Umbilical cord (tissue), 1 donor: ENCODE measurements at regions not wholly inside any gene's neighbourhood (a gene's known extent, or its start where the extent isn't known, plus 50 kb on each side); places are given as distances from the start of the nearest gene placed in this dataset.
A peak's percentile ranks its signal among the peaks of the same experiment; 100 is the strongest.

Experiments
- DNase-seq: peaks from one replicate; pipeline ENCODE4 v3.0.0-alpha.2; 2015; ENCODE audit warnings: low spot score

DNA sequence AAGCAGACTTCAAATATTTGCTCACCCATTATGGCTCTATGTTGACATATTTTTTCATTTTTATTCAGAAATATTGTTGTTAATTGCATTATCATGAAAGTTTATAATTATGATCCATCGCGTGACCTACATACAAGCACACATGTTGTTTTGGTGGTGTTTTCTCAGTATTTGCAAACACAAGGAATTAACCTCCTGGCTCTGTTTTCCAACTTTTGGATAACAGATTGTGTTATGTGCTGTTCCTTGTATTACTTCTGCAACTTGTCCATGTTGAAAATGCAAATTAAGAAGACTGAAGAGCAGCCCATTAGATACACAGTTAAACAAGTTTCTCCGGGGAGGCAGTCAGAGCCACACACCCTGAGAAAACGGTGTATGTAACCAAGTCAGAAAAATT is 201.2 kb downstream of the SEC23A start:
- DNase-seq, result no peak

DNA sequence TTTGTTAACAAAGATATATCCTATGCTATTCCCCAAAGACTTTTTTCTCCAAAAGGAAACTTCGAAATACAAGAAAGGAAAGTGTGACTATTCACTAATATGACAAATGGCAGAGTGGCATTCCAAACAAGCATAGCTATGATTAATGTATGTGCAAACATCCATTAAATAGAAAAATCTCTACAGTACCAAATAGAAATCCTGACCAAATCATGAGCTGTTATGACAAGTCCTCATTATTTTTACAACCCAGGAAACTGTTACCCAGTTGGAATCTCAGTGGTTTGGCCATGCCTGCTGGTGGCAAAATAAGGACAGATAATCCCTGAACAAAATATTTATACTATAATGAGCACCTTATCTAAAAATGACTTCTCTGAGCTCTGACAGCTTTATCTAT is 202.1 kb downstream of the SEC23A start:
- no peak for DNase-seq

DNA sequence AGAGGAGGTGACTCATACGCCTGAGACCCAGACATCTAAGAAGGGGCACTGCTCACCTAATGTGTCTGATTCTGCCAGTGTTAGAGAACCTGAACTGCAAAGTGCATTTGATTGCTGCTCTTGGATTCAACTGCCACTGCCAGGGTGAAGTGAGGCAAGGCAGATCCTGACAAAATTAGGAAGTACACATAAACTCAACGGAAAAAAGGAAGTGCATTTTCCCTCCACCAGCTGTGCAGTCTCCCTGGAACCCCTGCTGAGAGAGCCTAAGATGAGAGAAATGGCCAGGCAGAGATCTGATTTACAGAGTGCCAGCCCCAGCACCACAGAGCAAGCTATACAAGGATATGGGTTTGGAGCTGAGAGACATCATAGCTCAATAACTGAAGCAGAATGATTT is 215.3 kb downstream of the SEC23A start:
- DNase-seq, result no peak

DNA sequence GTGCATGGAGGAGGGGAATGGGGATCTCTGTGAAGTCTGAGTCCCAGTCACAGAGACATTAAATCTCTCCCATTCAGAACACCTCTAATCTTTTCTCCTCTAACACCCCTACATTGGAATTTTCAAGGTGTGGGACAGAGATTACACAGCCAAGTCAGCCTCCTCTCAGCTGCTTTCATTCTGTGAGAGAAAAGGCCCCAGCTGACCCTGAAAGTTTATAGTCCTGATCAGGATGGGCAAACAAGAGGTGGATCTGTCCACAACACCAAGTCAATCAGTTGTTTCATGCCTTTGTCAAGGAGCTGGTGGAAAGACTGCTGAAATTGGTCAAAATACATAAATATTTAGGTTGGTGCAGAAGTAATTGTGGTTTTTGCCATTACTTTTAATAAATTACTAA is 218.9 kb downstream of the SEC23A start:
- DNase-seq, result no peak

DNA sequence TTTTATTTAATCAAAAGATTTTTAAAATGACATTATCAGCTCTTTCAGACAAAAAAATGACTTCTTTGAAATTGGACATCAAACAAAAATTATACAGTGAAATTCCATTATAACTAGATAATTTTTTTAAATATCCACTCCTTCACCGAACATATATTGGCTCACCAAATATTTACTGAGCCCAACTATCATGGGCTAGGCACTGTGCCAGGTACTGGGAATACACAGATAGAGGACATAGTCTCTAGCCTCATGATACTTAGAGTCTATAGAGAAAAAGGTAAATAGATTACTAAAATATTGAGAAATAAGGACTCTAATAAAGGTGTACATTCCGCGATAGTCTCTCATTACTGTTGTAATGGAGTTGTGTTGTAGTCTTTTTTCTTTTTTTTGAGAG is 219.9 kb downstream of the SEC23A start:
- no peak for DNase-seq

DNA sequence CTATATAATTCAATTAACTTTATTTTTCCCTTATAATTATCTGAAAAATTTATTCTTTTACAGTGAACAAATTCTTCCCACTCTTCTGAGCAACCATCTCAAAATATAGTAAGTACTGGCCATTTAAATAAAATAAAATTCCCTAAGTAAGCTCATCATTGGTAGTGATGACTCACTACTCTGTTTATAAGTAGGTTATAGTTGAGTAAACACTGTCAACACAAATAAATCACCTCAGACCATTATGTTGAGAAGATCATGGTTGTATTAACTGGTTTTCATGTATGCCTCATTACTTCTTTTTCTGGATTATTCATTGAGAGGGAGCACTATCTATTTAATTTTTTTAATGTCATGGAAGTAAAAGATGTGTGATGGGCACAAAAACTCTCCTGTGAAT is 220.5 kb downstream of the SEC23A start:
- no peak for DNase-seq

DNA sequence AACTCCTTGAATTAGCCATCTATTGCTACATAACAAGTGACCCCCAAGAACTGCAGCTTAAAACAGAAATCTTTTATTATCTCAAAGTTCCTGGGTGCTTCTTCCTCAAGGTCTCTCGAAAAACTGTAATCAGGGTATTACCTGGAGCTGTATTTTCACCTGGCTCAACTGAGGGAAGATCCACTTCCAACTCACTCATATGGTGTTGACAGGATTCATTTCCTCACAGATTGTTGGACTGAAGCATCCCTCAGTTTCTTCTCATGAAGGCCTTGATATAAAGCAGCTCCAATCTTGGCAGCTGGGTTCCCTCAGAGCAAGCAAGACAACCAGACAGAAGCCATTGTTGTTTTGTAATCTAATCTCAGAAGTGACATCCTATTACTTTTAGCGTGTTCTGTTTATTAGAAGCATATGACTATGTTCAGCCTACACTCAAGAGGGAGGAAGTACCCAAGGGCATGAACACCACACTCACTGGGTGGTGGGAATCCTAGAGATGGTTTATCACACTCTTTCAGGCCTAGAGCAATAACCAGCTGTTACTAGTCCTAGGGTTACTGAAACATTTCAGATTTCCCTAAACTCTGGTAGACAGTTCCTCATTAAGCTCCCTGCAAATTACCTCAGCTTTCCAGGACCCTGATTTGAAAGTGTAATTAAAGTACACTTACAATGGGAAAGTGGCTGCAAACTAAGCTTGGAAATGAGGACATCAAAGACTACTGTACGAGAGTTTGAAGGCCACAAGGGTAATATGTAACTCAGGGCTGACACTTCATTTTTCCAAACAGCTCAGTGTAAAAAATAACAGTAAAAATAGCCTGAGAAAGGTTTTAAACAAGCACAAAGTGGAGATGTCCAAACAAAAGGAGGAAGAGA is 222.2 kb downstream of the SEC23A start:
- DNase-seq, result no peak

DNA sequence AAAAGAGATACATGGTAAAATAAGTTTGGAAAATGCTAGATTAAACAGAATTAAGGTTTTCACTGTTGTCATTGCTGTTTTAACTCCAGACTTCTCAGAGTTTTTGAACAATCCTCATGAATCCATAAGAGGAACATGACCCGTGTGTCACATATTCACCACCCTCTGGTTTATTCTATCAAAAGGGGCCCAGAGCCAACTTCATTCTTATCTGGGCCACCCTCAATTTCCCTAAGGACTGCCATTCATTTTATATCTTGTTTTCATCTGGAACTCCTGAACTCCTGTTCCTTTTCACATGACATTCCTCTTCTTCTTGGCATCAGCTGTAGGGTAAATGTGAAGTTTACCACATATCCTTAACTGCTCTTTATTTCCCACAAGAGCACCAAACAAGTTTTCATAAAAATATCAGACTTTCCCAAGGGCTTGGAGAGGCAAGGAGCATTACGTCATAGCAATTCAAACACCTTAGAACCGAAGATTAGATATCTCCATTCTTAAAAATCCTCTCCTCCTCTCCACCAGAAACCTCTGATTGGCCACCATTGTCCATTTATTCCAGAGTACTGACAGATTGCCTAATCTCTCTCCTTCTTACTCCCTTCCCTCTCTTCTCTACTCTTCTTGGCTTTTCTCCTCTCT is 225.2 kb downstream of the SEC23A start:
- DNase-seq, result no peak

DNA sequence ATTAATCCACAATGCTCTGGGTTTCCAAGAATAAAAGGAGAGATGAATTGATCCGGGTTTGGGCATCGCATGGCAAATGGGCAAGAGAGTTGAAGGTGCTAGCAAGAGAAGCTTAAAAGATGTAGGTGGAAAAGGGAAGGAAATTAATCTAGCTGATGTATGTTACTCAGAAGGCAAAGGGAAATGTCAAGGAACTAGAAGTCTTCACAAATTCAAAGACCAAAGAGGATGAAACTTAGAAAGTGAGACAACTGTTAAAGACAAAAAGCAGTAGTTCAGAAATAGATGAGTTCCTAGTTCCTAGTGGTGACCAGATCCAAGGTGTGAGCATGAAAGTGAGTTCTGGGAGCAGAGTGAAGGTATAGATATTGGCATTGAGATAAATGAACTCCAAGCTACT is 228.3 kb downstream of the SEC23A start:
- no peak for DNase-seq

DNA sequence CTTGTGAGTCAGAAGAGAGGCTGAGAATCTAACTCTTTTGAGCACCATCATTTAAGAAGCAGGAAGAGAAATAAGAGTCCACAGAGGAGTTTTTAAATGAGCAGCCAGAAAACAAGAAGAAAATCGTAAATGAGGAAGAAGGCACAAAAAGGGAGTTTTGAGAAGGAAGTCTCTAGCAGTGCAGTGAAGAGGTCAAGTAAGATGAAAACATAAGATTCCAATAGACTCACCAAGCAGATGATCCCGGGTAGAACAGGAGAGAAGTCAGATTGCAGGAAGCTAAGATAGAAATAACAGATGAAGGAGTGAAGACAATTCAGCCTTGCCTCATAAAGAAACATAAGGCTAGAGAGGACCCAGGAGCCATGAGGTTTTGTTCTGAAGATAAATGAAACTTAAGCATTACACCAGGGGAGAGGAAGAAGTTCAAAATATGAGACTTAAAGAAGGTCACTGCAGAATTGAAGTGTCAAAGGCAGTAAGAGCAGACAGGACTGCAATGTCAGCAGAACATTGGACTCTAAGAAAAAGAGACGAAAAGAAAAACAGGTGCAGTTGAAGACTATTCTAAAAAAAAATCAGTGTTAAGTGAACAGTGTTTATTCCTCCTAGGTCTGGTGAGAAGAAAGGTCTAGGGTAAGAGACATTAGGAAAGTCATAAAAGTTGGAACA is 229.0 kb downstream of the SEC23A start:
- no peak for DNase-seq

DNA sequence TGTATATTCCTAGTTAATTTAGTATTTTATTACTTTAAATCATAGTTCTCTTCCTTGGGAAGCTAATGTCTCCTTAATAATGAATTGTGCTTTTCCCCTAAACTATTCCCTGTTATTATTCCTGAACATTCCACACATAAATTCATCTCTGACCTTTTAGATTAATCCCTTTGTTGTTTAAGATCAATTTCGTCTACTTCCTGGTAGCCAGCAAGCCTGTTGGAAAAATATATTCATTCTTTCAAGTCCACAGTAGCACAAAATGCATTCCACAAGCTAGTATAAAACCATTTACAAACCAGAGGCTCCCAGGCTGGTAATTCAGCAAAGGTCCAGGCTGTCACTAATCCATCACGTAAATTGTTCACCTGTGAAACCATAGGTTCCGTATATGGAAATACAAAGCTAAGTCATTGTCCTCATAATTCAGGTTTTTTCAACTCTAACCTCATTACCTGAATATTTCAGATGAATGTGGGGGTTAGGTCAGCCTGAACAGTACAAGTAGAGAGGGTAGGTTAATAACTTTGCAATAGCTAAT is 232.7 kb downstream of the SEC23A start:
- DNase-seq, result no peak

DNA sequence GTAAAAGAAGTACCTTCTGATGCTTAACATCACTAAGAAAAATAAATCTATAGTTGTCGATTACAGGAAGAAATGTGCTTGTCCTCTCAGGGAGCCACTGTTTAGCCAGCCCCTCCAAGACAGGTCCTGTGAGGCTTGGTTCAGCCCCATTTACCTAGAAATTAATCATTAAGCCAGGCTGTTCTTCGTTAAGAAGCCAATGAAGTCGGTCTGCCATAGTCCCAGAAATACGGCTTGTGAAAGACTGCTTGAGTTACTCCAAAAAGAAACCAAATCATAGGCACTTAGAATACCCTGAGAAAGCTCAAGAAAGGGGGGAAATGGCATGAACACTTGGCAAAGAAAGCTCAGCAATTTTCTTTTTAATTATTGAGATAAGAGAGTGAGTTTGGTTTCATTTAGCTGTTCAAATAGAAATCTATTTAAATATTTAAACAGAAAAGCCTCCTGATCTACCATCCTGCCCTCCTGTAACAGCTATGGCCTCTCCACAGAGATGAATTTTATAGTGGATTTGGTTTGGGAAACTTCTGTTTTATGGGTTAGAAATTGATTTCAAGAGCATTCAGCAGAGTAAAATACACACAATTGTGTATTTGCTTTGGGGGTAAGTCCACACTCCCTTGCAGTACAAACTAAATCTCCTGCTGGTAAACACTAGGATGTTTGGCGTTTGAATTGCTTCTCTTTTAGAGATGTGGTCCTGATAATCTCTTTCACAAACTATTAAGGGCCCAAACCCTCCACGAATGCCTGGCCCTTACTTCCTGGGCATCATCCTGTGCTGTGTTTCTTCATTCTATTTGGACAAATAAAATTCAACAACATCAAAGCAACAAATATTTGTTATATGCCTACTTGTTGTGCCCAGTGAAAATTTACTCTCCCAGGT is 234.4 kb downstream of the SEC23A start:
- no peak for DNase-seq

DNA sequence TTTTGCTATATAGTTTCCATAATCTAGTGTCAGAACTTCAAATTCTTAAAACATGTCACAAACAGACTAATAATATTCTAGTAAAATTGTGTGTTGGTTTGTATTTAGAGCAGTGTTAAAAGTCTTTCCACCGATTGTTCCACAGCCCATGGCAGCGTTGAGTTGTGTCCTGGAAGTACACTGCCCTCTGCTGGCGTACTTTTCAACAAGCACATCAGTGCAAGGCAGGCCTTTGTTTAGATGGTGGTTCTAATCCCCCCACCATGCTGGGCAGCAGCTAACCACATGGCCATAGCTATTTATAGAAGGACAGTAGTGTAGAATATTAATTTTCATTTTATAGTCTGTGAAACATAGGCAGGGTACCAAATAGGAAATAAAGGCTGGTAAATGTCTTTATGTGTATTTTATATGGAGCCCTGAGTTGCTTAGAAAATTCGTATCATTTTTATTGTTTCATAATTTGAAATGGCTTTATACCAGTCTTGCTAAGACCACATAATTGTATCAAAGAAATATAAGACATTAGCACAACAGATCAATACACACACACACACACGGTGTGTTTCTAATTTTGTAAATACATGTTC is 235.4 kb downstream of the SEC23A start:
- peak; percentile 84 for DNase-seq

DNA sequence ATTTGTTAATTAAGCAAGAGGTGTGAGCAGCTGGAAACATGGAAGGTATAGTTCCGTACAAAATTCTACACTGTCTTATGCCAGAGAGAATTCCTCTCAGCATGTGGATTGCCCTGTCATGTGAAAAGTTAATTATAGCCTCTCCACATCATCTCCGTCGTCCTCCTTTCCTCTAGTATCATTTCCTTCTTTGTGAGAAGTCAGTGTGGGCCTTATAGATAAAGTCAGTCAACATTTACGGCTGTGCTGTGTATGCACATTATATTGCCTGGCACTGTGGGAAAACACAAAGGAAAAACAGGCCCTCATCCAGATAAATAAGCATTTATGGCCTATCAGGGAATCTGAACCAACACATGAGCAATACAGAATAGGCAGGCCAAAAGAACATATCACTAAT is 236.6 kb downstream of the SEC23A start:
- DNase-seq, result peak; percentile 15

DNA sequence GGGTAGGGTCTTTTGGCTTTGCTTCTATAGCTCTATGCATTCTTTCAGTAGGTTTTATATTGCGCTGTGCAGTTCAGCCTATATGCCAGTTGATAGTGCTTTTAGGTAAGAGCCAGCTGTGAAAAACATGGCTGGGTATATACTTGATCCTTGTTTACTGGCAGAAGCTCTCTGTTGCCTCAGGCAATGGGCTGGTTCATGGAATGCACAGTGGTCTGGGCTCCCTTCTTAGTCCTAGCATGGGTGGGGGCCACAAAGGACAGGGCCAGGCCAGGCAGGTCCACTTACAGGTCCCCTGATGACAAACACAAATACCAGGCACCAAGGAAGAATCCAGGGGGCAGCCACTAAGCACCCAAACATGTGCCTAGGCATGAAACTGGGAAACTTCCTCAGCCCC is 240.7 kb downstream of the SEC23A start:
- DNase-seq, result no peak

DNA sequence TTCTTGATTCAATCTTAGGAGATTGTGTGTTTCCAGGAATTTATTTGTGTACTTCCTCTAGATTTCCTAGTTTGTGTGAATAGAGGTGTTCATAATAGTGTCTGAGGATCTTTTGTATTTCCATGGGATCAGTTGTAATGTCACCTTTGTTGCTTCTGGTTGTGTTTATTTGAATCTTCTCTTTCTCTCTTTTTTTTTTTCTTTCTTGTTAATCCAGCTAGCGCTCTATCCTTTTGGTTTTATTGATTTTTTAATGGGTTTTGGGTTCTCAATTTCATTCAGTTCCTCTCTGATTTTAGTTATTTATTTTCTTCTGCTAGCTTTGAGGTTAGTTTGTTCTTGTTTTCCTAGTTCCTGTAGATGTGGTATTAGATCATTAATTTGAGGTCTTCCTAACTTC is 242.5 kb downstream of the SEC23A start:
- no peak for DNase-seq

DNA sequence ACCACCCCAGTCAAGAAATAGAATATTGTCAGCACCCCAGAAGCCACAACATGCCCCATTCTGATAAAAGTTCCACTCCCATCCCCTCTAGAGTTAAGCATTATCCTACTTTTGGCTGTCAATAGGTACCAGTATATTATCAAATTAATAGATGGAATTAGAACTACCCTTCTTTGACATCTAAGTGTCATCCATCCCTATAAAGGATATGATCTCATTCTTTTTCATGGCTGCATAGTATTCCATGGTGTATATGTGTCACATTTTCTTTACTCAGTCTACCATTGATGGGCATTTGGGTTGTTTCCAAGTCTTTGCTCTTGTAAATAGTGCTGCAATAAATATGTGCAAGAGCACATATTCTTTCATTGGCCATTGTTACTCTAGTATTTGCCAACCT is 246.2 kb downstream of the SEC23A start:
- DNase-seq, result no peak

DNA sequence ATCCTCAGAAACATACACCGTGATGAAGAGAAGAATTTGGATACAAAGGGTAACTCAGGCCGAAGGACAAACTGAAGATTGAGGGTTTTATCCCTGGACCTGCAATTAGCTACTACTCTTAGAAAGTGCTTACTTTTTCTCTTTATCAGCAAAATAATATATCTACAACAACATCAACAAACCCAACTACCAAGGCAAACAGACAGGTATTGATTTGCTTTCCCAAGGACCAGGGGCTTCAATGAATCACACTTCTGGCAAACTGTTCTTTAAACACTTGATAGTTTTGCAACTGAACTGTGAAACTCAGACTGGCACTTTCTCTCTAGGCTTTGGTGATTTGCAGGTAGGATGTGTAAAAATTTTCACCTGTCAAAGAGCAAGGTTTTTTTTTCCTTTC is 247.5 kb downstream of the SEC23A start:
- DNase-seq, result no peak

DNA sequence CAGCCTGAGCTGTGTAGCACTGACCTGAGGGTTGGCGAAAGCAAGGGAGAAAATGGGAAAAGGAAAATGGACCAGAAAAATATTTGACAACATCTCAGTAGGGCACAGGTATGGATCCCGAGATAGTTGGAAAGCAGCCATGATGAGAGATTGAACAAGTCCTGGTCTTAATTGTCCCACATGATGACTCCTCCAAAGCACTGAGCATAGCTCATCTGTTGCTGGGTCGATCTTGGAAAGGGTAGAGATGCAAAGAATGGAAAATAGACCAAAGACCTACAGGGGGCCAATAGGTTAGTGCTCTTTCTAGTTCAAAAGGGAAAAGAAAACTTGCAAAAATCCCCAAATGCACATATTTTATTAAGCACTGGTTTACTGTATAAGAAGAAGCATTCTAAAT is 251.9 kb downstream of the SEC23A start:
- DNase-seq, result no peak

DNA sequence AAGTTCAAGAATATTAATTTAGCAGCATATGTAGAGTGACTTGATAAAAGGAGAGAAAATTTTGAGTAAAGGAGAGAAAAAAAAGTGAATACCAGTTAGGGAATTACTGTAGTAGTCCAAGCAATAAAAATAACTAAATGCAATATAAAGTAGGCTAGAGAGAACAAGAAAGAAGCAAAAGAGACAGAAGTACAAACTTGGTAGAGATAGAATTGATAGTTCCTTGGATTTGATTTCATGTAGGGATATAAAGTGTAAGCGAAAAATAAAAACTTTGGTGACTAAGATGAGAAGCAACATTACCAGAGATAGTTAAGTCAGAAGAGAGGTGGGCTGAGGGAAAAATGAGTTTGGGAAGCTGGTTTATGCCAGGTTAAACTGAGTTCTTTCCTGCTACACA is 252.4 kb downstream of the SEC23A start:
- no peak for DNase-seq
